Upper lobe of left lung (tissue), 4 donors: ENCODE measurements at regions not wholly inside any gene's neighbourhood (a gene's known extent, or its start where the extent isn't known, plus 50 kb on each side); places are given as distances from the start of the nearest gene placed in this dataset.

Source experiments
- EP300 ChIP-seq, 4 donors: sonication (generic); formaldehyde crosslinking; IDR thresholded peaks; one replicate each; pipeline ENCODE4 v1.5.1; 2017; ENCODE audit warnings: antibody characterized with exemption in 4 of 4, control low read depth in 2 of 4
- TF ChIP-seq, protein P1 (sequence below), 6 experiments: fragments of 450-650 bp in 4 of 6; fragments of 200-600 bp in 2 of 6; sonication (generic) in 2 of 6; IDR thresholded peaks; one replicate each; pipeline ENCODE4 v1.5.1; 2016 to 2019; ENCODE audit warnings: antibody characterized with exemption in 6 of 6

DNA sequence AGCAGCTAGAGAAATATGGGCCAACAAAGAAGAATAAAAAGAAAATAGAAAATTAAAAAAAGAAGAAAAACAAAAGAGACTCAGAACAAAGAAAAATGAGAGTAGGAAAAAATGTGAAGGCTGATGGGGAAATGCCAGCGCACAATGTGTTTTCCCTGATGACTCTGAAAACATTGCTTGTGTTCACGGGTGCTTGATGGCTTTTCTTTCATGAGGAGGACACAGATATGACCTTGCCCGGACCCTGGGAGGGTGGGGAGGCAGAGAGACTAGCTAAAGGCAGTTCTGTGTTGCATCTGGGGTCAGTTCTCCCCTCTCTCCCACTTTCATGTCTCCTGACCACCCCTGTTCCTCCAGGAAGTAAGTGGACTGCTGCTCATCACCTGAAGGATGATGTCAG is 125.9 kb downstream of the MOBP start:
- no peak for TF ChIP-seq EP300 (IDR thresholded peaks at IDR 0.05)
- TF ChIP-seq, protein P1, sequence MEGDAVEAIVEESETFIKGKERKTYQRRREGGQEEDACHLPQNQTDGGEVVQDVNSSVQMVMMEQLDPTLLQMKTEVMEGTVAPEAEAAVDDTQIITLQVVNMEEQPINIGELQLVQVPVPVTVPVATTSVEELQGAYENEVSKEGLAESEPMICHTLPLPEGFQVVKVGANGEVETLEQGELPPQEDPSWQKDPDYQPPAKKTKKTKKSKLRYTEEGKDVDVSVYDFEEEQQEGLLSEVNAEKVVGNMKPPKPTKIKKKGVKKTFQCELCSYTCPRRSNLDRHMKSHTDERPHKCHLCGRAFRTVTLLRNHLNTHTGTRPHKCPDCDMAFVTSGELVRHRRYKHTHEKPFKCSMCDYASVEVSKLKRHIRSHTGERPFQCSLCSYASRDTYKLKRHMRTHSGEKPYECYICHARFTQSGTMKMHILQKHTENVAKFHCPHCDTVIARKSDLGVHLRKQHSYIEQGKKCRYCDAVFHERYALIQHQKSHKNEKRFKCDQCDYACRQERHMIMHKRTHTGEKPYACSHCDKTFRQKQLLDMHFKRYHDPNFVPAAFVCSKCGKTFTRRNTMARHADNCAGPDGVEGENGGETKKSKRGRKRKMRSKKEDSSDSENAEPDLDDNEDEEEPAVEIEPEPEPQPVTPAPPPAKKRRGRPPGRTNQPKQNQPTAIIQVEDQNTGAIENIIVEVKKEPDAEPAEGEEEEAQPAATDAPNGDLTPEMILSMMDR (IDR thresholded peaks at IDR 0.05), result no peak
